Activated CD8-positive, alpha-beta memory T cell treated with anti-CD3 and anti-CD28 coated beads for 36 hours (primary cell): ENCODE measurements at regions not wholly inside any gene's neighbourhood (a gene's known extent, or its start where the extent isn't known, plus 50 kb on each side); places are given as distances from the start of the nearest gene placed in this dataset.

ENCODE experiments used
- CTCF ChIA-PET: fragments of 350-600 bp; sonication (Branson Sonifier 250); formaldehyde crosslinking; loops from one replicate; lab custom pipeline; 2021; ENCODE audit warnings: antibody characterized with exemption; lab: Charles Lee
- POLR2A ChIA-PET: fragments of 350-600 bp; sonication (Branson Sonifier 250); formaldehyde crosslinking; loops from one replicate; lab custom pipeline; 2021; ENCODE audit warnings: antibody characterized with exemption; lab: Charles Lee

DNA sequence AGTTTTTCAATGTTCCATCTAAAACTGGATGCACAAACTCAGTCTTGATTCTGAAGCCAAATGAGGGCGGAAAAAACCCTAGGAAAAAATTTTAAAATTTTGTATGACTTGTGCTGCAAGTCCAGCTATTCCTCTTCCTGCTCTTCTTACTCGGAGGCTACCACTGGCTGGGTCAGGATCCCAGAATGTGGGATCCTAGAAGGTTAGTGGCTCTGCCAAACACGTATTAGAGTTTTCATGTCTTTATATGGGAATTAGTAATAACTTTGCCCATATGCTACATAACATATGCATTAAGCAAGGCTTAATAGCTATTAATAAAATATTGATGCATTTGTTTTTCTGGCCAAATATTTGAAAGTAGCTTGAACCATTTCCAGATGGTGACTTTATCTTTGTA is 458.3 kb downstream of the AGTPBP1 start:
- ChIA-PET POLR2A (no interaction called here), CTCF (no interaction called here)

DNA sequence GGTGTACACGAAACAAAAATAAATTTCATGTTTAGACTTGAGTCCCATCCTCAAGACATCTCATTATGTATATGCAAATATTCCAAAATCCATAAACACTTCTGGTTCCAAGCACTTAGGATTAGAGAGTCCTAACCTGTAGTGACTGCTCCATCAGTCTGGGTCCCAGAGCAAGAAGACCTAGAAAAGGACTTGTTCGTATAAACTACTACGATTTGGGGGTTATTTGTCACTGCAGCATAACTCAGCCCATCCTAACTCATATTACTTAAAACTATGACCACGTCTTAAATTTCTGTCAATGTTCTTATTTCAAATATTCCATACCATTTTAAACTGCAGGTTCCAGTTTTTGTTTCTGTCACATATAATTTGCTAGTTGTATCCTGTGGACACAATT is 463.0 kb downstream of the AGTPBP1 start:
- CTCF ChIA-PET, result no interaction called here
- POLR2A ChIA-PET, result no interaction called here

DNA sequence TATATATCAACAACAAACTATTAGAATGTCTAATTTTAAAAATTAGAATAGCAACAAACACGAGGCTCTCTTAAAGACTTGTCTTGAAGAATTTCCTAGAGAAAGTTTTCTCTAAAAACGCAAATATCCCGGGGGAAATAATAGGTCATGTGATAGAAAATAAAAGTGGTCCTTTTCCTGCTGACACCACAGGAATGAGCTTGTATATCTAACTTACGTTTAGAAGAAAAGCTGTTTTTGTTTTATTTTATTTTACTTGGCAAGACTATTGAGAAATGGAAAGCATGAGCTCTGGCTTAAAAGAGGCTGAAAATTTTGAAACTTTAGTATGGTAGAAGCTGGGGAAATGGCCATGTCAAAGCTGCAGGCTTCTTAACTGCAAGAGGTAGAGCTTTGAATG is 465.0 kb downstream of the AGTPBP1 start:
- CTCF ChIA-PET, result no interaction called here
- POLR2A ChIA-PET, result no interaction called here

DNA sequence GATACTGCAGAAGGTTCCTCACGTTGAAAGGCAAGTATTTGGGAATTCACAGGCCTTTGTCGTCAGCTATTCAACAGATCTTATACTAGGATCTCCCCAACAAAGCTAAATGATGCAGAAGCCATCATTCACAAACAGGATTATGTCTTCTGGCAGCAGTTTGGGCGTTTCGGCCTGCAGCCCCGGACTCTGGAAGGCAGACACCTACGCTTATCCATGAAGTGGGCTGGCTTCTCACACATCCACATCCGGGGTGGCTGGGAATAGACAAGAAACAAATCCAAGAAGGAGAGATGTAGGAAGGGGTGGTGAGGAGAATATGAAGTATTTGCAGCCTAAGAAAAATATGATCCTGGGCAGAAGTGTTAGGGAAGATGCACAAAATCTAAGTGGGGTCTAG is 471.9 kb downstream of the AGTPBP1 start:
- ChIA-PET POLR2A (no interaction called here), CTCF (no interaction called here)

DNA sequence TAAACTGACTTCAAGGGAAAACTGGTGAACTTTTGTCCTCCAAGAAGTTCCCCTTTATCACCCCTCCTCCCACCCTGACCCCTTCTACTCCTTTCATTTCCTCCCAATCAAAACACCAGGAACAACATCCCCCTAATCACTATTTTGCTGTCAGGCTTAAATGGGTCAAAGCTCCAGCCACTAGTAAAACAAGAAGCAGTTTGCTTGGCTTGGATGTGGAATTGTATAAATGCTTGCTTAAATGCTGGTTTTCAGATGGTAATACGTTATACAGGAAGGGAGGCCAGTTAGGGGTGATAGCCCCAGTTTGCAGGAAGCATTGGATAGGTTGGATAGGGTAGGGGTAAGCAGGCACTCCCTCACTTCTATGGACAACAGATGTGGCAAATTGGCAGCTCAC is 473.6 kb downstream of the AGTPBP1 start:
- ChIA-PET CTCF (no interaction called here), POLR2A (no interaction called here)

DNA sequence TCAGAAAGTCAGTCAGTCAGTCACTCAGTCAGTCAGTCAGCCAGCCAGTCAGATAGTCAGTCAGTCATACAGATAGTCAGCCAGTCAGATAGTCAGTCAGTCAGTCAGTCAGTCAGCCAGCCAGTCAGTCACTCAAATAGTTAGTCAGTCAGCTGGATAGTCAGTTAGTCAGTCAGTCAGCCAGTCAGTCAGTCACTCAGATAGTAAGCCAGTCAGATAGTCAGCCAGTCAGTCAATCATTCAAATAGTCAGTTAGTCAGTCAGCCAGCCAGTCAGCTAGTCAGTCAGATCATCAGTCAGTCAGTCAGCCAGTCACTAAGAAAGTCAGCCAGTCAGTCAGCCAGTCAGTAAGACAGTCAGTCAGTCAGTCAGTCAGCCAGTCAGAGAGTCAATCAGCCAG is 477.1 kb downstream of the AGTPBP1 start:
- POLR2A ChIA-PET, result no interaction called here
- CTCF ChIA-PET, result no interaction called here

DNA sequence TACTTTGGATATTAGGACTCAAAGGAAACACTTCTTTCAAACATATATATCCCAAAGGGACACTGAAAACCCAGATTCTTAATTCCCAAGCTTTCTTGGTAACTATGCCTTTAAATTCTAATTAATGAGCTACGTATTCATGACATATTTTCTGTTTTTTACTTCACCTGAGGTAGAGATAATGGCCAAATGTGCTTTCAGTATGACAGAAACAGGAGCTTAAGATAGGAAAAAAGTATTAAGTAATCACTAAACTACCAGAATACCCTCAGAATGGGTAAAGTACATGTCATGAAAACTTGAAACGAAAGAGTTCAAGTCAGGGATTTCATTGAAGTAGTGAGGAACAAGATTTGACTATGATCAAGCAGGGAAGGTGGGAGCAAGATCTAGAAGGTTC is 478.5 kb downstream of the AGTPBP1 start:
- POLR2A ChIA-PET, result no interaction called here

DNA sequence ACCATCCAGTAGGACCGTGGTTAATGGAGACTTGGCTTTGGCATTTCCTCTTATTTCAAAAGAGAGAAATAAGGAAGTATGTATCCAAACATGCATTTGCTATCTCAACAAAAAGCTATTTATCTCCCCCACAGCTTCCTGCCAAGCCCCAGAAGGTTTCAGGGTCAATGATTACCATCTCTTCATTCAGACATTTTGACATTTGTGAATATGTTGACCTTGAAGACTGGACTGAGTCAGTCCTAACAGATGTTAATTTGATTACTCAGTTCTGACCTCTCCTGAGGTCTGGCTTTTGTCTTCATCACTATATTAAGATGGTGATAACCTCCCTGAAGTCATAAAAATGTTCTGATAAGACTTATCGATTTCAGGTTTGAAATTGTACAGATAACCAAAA is 479.4 kb downstream of the AGTPBP1 start:
- CTCF ChIA-PET, result no interaction called here
- POLR2A ChIA-PET, result no interaction called here

More for the DNA sequence above, 478.5 kb downstream of the AGTPBP1 start:
- CTCF ChIA-PET, result no interaction called here

DNA sequence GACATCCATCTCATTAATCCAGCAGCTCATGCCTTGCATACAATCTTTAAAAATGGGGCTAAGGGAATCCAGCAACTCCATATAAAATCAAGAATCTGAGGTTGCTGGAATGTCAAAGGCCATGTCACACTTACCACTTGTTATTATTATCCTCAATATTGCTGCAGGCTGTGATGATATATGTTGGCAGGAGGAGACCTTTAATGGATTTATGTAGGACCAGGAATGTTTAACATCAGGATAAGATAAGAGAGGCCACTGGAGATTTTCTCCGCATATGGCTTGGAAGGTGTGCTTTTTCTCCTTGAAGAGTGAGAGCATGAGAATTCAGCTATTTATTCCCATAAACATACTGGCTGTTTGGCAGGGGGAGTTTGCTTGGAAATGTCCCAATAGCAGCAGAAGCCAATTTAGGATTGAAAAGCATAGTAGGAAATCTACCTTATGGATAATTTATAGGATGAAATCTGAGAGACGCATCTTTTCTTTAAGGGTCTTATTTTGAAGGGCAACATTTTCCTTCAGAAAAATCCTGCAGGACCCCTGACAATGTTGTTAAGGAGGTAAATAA is 481.4 kb downstream of the AGTPBP1 start:
- ChIA-PET CTCF (no interaction called here), POLR2A (no interaction called here)

DNA sequence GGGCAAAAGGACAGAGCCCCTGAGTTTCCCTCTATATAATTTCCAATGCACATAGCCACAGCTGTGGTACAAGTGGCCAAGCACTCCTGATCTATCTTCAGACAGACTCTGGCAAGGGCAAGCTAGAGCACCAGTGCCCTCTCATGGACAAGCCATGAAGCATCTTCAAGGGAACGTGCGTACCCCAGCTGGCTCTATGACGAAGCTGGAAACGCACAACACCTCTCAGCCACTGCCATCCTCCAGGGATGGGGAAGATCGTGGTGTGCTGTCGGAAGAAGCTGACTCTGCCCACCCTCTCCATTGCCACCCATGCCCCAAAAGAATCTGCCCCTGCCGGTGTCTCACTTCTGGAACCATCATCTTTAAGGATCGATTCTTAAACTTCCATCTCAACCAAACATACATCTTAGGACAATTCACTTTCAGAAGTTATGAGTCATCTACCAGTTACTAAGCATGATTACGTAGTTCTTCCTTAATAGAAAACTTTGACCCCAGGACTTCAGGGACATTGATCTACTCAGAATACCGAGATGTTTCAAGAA is 482.9 kb downstream of the AGTPBP1 start:
- CTCF ChIA-PET, result no interaction called here
- POLR2A ChIA-PET, result no interaction called here

DNA sequence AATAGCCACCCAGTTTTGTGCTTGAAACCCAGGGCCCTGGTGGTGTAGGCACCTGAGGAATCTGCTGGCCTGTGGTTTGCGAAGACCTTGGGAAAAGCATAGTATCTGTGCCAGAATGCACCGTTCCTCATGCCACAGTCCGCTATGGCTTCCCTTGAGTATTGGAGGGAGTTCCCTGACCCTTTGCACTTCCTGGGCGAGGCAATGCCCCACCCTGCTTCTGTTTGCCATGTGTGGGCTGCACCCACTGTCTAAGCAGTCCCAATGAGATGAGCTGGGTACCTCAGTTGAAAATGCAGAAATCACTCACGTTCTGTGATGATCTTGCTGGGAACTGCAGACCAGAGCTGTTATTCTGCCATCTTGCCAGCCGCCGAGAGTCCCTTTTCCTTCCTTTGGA is 483.5 kb downstream of the AGTPBP1 start:
- ChIA-PET POLR2A (no interaction called here), CTCF (no interaction called here)

DNA sequence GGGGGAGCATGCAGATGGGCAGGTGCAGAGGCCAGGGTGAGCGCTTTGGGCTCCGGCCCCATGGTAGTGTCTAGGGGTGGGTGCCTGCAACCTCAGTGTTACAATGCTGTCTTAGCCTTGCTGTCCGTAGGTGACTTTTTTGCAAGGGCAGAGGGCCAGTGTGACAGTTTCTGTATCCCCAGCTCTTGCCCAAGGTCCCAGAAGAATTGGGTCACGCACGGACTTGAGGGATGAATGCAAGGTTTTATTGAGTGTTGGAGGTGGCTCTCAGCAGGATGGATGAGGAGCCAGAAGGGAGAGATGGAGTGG is 492.5 kb downstream of the AGTPBP1 start:
- ChIA-PET CTCF (no interaction called here), POLR2A (no interaction called here)

DNA sequence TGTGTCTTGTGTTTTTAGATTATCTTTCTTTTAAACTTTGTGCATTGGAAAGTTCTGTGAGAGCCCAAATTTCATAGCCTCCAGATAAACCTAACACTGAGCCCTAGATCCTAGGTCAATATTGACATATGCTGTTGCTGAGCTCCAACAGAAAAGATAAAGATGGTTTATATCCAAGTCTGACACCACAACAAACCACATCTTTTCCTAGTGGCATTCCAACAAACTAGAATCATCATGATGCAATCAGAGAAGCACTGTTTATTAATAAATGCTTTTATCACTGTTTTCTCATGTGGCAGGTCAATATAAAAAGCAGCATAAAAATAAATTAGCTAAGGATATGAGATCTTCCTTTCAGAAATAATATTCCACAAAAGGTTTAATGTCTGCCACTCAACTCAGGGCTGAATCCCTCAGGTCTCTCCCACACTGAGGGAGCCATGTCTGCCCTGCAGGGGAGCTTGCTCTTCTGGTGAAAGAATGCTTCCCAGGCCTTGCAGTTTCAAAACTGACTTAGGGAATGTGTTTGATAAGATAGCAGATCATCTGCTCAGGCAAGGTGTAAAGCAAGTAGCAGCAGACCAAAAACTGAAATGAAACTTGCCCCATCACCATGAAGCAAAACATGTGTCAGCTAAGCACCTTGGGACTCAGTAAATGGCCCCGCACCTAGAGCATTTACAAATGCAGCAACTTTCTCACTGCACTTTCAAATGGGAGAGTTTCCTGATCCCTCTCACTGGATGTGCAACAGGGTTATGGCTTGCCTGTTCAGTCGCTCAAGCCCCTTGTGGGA is 493.0 kb downstream of the AGTPBP1 start:
- POLR2A ChIA-PET, result no interaction called here
- CTCF ChIA-PET, result no interaction called here

DNA sequence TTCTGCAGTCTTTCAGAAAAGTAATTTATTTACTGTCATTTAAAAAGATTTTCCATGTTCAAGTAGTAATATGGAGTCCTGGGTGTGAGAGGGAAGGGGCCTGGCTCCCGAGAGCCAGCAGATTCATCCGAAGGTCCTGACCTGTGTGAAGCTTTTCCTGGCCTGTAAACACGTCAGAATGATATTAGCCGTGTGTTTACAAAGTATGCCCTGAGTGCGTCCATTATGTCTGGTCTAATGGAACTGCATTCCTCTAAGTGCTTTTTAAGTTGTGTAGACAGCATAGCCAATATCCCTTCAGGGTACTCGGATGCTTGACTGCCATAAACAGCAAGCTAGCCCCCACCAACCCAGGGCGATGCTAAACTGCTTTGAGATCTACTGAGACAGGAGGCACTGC is 495.2 kb downstream of the AGTPBP1 start:
- CTCF ChIA-PET, result no interaction called here
- POLR2A ChIA-PET, result no interaction called here

DNA sequence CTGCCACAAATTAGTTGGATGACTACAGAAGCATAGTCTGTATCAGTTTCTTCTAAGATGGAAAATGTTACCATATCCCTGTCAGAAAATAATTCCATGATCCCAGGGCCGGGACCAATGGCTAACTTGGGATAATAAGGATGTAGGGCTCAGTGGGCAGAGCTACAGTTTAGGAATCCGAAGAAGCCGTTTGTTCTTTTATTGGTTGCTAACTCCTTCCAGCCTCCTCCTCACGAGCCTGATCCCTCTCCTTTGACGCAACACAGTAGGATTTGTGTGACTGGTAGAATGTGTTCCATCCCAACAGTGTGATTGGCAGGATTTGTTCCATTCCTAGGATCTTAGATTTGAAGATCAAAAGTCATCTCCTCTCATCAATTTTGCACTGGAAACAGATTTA is 496.9 kb downstream of the AGTPBP1 start:
- ChIA-PET CTCF (no interaction called here), POLR2A (no interaction called here)

DNA sequence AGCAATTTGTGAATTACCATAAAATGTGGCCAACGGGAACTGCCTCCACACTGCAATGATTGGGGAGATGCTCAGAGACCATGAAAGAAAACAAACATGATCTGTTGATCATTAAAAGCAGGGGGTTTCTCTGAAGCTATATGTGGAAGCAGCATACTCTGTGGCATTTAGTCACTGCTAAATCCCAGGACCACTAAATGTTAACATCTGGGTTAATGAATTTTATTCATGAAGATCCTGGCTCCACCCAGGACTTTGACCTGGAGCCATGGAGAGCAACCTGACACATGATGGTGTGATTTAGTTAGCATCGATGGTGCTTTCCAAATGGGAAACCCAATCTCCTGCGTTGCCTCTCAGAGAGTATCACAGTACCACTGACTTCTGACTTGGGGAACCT is 497.8 kb downstream of the AGTPBP1 start:
- POLR2A ChIA-PET, result no interaction called here
- CTCF ChIA-PET, result no interaction called here

DNA sequence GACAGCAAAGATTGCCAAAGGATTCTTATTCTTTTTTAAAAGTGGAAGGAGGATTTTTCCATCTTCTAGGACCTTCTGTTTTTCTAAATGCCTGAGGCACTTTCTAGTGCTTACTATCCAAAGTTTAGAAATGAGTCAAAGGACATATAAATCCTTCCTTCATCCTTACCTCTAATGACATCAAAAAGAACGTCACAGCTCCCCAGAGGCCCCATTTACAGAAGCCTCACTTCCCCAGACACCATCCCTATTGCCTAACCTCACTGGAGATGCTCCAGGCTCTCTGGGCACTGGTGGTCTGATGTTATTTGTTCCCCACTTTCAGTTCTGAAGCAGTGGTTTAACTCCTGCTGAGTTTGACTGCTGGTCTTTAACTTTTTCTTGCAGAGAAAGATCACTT is 504.3 kb downstream of the AGTPBP1 start:
- ChIA-PET POLR2A (no interaction called here), CTCF (no interaction called here)

DNA sequence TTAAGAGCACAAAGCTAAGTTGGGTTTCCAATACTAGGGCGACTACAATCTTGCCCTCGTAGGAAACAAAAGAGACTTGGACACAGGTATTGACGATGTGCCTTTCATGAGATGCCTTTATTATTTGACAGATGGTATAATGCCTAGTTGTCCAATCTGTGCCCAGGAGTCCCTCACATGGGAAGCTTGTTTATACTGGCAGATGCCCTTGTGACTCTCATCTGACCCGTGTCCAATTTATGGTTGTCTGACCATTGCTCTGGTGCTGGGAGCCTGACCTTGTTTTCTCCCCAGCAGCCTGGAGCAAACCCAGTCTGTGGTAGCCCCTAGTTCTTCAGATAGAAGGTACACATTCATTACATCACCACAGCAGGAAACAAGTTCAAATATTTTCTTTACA is 511.7 kb downstream of the AGTPBP1 start:
- ChIA-PET POLR2A (no interaction called here), CTCF (no interaction called here)

DNA sequence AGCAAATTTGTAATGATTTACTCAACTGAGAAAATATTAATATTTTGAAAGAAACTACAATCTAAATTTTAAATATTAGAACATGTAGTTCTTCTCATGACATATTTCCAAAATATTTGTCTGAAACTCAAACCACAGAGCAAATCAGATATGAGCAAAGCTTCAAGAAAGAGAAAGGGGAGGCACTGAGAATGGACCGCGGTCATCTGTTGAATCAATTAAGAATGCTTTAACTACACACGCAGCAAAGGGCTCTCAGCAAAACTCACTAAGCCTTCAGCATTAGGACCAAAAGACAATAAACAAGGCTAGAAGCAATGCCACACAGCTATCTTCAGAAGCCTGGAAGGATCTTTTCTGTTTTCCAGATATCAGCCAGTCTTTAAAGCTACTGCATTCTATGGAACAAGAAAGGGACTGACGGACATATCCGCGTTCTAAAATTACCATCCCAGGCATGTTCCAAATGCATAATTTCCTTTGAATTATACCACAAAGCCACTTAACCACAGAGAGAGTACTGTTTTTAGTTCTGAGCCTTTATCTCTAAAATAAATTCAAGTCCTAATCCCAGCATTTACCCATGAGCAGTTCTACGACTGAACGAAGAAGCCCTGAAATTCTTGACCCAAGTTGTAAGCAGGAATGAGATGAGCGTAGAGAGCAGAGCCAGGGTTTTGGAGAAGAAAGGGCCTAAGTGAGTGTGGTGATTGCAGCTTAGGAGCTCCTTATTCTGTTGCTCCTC is 513.5 kb downstream of the AGTPBP1 start:
- POLR2A ChIA-PET, result no interaction called here
- CTCF ChIA-PET, result no interaction called here

DNA sequence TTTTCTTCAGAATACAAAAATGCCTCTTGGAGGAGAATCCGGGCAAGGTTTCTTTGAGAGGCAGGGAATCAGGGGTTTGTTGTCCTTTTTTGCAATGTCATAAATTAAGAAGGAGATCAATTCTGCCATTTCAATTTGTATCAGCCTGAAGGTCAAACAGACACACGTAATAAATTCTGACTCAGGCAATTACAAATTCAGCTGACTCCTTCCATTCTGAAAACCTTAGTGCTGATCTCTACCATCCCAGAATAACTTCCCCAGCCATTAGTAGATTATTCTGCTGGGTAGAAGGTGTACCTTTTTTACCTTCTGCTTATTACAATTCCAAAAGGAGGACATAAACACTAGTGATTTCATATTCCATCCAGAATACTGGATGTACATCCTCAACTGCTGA is 516.6 kb downstream of the AGTPBP1 start:
- CTCF ChIA-PET, result no interaction called here
- POLR2A ChIA-PET, result no interaction called here

DNA sequence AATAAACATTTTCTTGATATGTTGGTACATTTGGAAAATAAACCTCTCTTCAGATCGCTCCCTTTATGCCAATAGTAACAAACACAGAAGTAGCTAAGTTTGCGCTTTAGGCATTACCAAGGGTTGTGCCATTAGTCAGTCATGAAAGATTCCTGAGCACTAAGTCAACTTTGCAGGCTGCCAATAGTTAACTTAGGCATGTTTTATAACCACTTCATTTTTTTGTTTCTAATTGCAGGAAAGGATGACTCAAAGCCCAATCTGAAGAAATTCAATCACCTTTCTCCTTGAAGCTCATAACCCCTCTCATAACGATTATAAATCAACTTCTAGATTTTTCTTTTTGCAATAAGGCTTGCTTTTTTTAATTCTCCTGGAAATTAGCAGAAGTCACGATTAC is 517.0 kb downstream of the AGTPBP1 start:
- ChIA-PET CTCF (no interaction called here), POLR2A (no interaction called here)
